Karpas-422 (cell line): ENCODE measurements at regions not wholly inside any gene's neighbourhood (a gene's known extent, or its start where the extent isn't known, plus 50 kb on each side); places are given as distances from the start of the nearest gene placed in this dataset.

Experiments
- DNase-seq: peaks from one replicate; pipeline ENCODE4 v3.0.0-alpha.2; 2015
- H2AFZ ChIP-seq: fragments of 200-600 bp; sonication (generic); 2 replicates; pipeline ENCODE4 v1.6.1; 2014; ENCODE audit warnings: antibody characterized with exemption, low read length, mixed read lengths
- H3K27ac ChIP-seq: fragments of 200-600 bp; sonication (generic); 2 replicates; pipeline ENCODE4 v1.5.1; 2014; ENCODE audit warnings: mild to moderate bottlenecking, low read length, moderate library complexity
- H3K27me3 ChIP-seq: fragments of 200-600 bp; sonication (generic); 2 replicates; pipeline ENCODE4 v1.6.1; 2014; ENCODE audit warnings: low read length, mixed read lengths
- H3K36me3 ChIP-seq: fragments of 200-600 bp; sonication (generic); 2 replicates; pipeline ENCODE4 v1.6.1; 2014; ENCODE audit warnings: low read length, mixed read lengths; ENCODE audit not compliant: insufficient read depth
- H3K4me1 ChIP-seq: fragments of 200-600 bp; sonication (generic); 2 replicates; pipeline ENCODE4 v1.6.1; 2014; ENCODE audit warnings: mild to moderate bottlenecking, low read length, mixed read lengths
- H3K4me2 ChIP-seq: fragments of 200-600 bp; sonication (generic); 2 replicates; pipeline ENCODE4 v1.6.1; 2014; ENCODE audit warnings: low read length, low read depth, mild to moderate bottlenecking; ENCODE audit not compliant: poor library complexity, severe bottlenecking
- H3K4me3 ChIP-seq: fragments of 200-600 bp; sonication (generic); 2 replicates; pipeline ENCODE4 v1.5.1; 2014; ENCODE audit warnings: mild to moderate bottlenecking, antibody characterized with exemption, low read length, mixed read lengths
- H3K79me2 ChIP-seq: fragments of 200-600 bp; sonication (generic); 2 replicates; pipeline ENCODE4 v1.6.1; 2014; ENCODE audit warnings: mild to moderate bottlenecking, low read length, mixed read lengths
- H3K9ac ChIP-seq: fragments of 200-600 bp; sonication (generic); 2 replicates; pipeline ENCODE4 v1.6.0; 2014; ENCODE audit warnings: low read length
- H3K9me2 ChIP-seq: fragments of 200-600 bp; sonication (generic), shearing (Covaris generic); replicated peaks from 2 replicates; pipeline ENCODE4 v1.6.0; 2014; ENCODE audit warnings: mild to moderate bottlenecking, low read length, moderate library complexity; ENCODE audit not compliant: insufficient read depth
- H3K9me3 ChIP-seq: fragments of 300-700, 200-600 bp; sonication (generic); 2 replicates; pipeline ENCODE4 v1.6.1; 2014; ENCODE audit warnings: low read length, mixed read lengths
- H4K20me1 ChIP-seq: fragments of 200-600 bp; sonication (generic); 2 replicates; pipeline ENCODE4 v1.6.1; 2014; ENCODE audit warnings: mild to moderate bottlenecking, antibody characterized with exemption, low read length, low read depth; ENCODE audit not compliant: insufficient read depth

DNA sequence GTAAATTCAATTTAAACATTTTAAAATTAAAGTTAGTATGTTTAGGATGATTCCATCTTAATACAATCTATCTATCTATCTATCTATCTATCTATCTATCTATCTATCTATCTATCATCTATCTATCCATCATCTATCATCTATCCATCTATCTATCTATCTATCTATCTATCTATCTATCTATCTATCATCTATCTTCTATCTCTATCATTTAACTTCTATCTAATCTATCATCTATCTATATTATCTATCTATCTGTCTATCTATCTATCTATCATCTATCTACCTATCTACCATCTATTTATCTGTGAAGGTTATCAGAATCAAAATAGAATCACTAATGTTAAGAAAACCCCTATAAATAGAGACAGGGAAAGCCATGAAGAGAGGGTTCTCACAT, 78.3 kb downstream of the RAMP3 start:
- no peak overlapping the region for H3K27ac ChIP-seq
- H3K27me3 ChIP-seq: no peaks in the 10 kb centered on the region
- H4K20me1 ChIP-seq: no peaks in the 10 kb centered on the region
- H3K9me2 ChIP-seq: no peaks in the 10 kb centered on the region
- H3K4me3 ChIP-seq: no peak overlapping the region
- no peak overlapping the region for H3K9ac ChIP-seq
- no peak overlapping the region for H3K4me2 ChIP-seq
- no peaks in the 10 kb centered on the region for H3K9me3 ChIP-seq
- H3K4me1 ChIP-seq: no peaks in the 10 kb centered on the region
- no peaks in the 10 kb centered on the region for H3K36me3 ChIP-seq
- H3K79me2 ChIP-seq: no peaks in the 10 kb centered on the region
- no peak overlapping the region for H2AFZ ChIP-seq
- no peak for DNase-seq

DNA sequence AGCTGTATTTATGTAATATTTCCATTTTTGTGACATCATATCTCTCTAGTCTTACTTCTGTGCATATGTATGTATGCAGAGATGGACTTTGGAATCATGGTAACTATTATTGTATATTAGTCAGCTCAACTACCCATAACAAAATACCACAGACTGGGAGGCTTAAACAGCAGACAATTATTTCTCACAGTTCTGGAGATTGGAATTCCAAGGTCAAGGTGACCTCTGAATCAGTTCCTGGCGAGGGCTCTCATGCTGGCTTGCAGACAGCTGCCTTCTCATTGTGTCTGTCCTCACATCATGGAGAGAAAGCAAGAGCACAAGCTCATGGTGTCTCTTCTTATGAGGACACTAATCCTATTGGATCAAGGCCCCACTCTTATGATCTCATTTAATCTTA, 79.1 kb downstream of the RAMP3 start:
- H3K79me2 ChIP-seq: no peaks in the 10 kb centered on the region
- H3K4me1 ChIP-seq: no peaks in the 10 kb centered on the region
- no peak overlapping the region for H3K9ac ChIP-seq
- no peaks in the 10 kb centered on the region for H4K20me1 ChIP-seq
- no peak overlapping the region for H2AFZ ChIP-seq
- no peak for DNase-seq
- H3K9me2 ChIP-seq: no peaks in the 10 kb centered on the region
- H3K9me3 ChIP-seq: no peaks in the 10 kb centered on the region
- H3K27me3 ChIP-seq: no peaks in the 10 kb centered on the region
- no peak overlapping the region for H3K27ac ChIP-seq
- H3K36me3 ChIP-seq: no peaks in the 10 kb centered on the region
- H3K4me3 ChIP-seq: no peak overlapping the region
- no peak overlapping the region for H3K4me2 ChIP-seq

GRCh38 chr7:45237788-45238461, 80.3 kb downstream of the RAMP3 start:
- H3K79me2 ChIP-seq: no peaks in the 10 kb centered on the region
- H3K27ac ChIP-seq: no peak overlapping the region
- H4K20me1 ChIP-seq: no peaks in the 10 kb centered on the region
- no peaks in the 10 kb centered on the region for H3K27me3 ChIP-seq
- no peaks in the 10 kb centered on the region for H3K9me2 ChIP-seq
- no peak for DNase-seq
- no peak overlapping the region for H2AFZ ChIP-seq
- H3K4me1 ChIP-seq: no peaks in the 10 kb centered on the region
- H3K9ac ChIP-seq: no peak overlapping the region
- no peaks in the 10 kb centered on the region for H3K9me3 ChIP-seq
- H3K36me3 ChIP-seq: no peaks in the 10 kb centered on the region
- no peak overlapping the region for H3K4me3 ChIP-seq
- H3K4me2 ChIP-seq: no peak overlapping the region

DNA sequence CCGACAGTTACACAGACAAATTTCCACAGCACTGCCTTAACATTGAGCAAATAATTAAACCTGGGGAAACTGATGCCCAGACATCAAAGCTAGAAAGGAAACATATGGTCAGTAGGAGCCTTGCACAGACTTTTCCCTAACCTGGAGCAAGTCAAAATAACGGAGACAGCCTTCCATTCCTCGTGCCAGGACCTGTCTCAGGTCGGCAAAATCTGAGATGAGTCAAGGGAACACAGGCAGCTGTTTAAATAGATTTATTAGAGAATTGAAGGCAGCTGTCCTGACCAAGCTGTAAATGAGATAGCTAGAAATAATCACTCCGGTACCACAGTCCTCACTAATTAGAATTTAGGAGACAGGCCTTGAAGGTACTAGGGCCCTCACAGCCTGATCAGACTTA, 81.2 kb downstream of the RAMP3 start:
- H3K4me3 ChIP-seq: no peak overlapping the region
- no peaks in the 10 kb centered on the region for H3K9me2 ChIP-seq
- no peak overlapping the region for H2AFZ ChIP-seq
- H3K9me3 ChIP-seq: no peaks in the 10 kb centered on the region
- H4K20me1 ChIP-seq: no peaks in the 10 kb centered on the region
- no peaks in the 10 kb centered on the region for H3K27me3 ChIP-seq
- H3K4me1 ChIP-seq: no peaks in the 10 kb centered on the region
- no peaks in the 10 kb centered on the region for H3K36me3 ChIP-seq
- H3K79me2 ChIP-seq: no peaks in the 10 kb centered on the region
- H3K27ac ChIP-seq: no peak overlapping the region
- no peak for DNase-seq
- H3K9ac ChIP-seq: no peak overlapping the region
- H3K4me2 ChIP-seq: no peak overlapping the region

DNA sequence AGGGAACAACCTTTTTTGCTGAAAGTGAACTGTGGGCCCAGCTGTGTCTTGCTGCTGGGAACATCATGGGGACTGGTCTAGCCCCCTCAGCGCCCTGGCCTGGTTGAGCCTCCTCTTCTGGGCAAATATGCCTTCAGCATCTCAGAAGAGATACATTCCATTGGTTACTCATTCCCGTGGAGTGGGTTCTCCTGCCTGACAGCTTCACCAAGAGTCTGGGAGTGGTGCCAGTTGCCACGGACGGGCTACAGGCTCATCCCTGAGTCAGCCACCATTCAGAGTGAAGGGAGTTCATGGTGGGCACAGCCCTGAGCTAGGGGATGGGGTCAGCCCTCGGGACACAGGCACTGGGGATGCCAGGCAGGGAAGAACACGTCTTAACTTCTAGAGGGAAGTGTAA, 81.9 kb downstream of the RAMP3 start:
- Histone ChIP-seq H3K79me2 (no peaks in the 10 kb centered on the region), H3K9me3 (no peaks in the 10 kb centered on the region), H3K27ac (no peak overlapping the region), H3K9ac (no peak overlapping the region), H3K4me2 (no peak overlapping the region), H2AFZ (no peak overlapping the region), H3K27me3 (no peaks in the 10 kb centered on the region), H3K4me1 (no peaks in the 10 kb centered on the region), H3K36me3 (no peaks in the 10 kb centered on the region), H3K9me2 (no peaks in the 10 kb centered on the region), H3K4me3 (no peak overlapping the region), H4K20me1 (no peaks in the 10 kb centered on the region)
- DNase-seq: no peak

DNA sequence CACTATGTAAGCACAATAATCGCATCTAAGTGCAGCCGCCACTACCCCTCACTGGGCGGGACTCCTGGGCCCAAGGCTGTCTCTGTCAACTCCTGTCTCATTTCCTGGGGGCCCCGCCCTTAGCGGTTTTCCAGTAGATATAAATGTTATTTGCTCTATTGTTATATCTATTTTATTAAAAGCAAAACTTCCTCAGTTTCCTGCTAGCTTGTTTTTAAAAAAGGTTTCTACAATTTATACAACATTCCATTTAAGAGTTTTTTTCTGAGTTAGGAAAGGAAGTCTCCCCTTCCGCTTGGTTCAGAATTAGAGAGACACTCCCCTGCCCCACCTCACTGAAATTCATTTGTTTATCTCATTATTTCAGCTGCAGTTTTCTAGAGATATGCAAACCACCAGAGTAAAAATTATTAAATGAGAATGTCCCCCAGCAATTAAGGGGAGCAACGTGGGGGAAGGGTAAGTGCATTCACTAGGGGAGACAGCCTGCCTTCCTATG, 82.7 kb downstream of the RAMP3 start:
- no peaks in the 10 kb centered on the region for H3K79me2 ChIP-seq
- H4K20me1 ChIP-seq: no peaks in the 10 kb centered on the region
- H3K4me3 ChIP-seq: no peak overlapping the region
- H3K36me3 ChIP-seq: no peaks in the 10 kb centered on the region
- H3K4me2 ChIP-seq: no peak overlapping the region
- no peaks in the 10 kb centered on the region for H3K4me1 ChIP-seq
- no peaks in the 10 kb centered on the region for H3K9me3 ChIP-seq
- no peak overlapping the region for H2AFZ ChIP-seq
- H3K27me3 ChIP-seq: no peaks in the 10 kb centered on the region
- H3K27ac ChIP-seq: no peak overlapping the region
- no peaks in the 10 kb centered on the region for H3K9me2 ChIP-seq
- no peak for DNase-seq
- H3K9ac ChIP-seq: no peak overlapping the region

GRCh38 chr7:45240926-45241325, 83.3 kb downstream of the RAMP3 start:
- Histone ChIP-seq H3K4me1 (no peaks in the 10 kb centered on the region), H3K9me2 (no peaks in the 10 kb centered on the region), H3K4me2 (no peak overlapping the region), H3K9me3 (no peaks in the 10 kb centered on the region), H3K79me2 (no peaks in the 10 kb centered on the region), H3K27ac (no peak overlapping the region), H3K36me3 (no peaks in the 10 kb centered on the region), H3K27me3 (no peaks in the 10 kb centered on the region), H3K4me3 (no peak overlapping the region), H3K9ac (no peak overlapping the region), H4K20me1 (no peaks in the 10 kb centered on the region), H2AFZ (no peak overlapping the region)
- no peak for DNase-seq

- H3K36me3 ChIP-seq: no peaks in the 10 kb centered on the region
- H3K79me2 ChIP-seq: no peaks in the 10 kb centered on the region
- H2AFZ ChIP-seq: no peak overlapping the region
- no peaks in the 10 kb centered on the region for H3K9me2 ChIP-seq
- no peaks in the 10 kb centered on the region for H3K9me3 ChIP-seq
- DNase-seq: no peak
- no peak overlapping the region for H3K4me2 ChIP-seq
- no peaks in the 10 kb centered on the region for H3K4me1 ChIP-seq
- no peak overlapping the region for H3K9ac ChIP-seq
- no peak overlapping the region for H3K4me3 ChIP-seq
- no peaks in the 10 kb centered on the region for H3K27me3 ChIP-seq
- no peaks in the 10 kb centered on the region for H4K20me1 ChIP-seq
- H3K27ac ChIP-seq: no peak overlapping the region
Measured at GRCh38 chr7:45241339-45242109, 83.9 kb downstream of the RAMP3 start.
